Hepatocyte (in vitro differentiated cells): ENCODE measurements at regions not wholly inside any gene's neighbourhood (a gene's known extent, or its start where the extent isn't known, plus 50 kb on each side); places are given as distances from the start of the nearest gene placed in this dataset.

Source experiments
- EZH2 ChIP-seq: fragments of 200-600 bp; sonication (generic); IDR thresholded peaks from 2 replicates; pipeline ENCODE4 v1.6.1; 2016; ENCODE audit warnings: antibody characterized with exemption, mild to moderate bottlenecking, borderline replicate concordance
- EZH2phosphoT487 ChIP-seq: fragments of 200-600 bp; sonication (generic); IDR thresholded peaks from one replicate; pipeline ENCODE4 v1.6.1; 2018; ENCODE audit warnings: antibody characterized with exemption, mild to moderate bottlenecking, low read depth, moderate library complexity; ENCODE audit not compliant: unreplicated experiment, severe bottlenecking
- TF ChIP-seq, protein P1 (sequence below): fragments of 200-600 bp; sonication (generic); IDR thresholded peaks from 2 replicates; pipeline ENCODE4 v1.5.1; 2016; ENCODE audit warnings: antibody characterized with exemption, mild to moderate bottlenecking; ENCODE audit not compliant: poor library complexity

- TF ChIP-seq, protein P1, sequence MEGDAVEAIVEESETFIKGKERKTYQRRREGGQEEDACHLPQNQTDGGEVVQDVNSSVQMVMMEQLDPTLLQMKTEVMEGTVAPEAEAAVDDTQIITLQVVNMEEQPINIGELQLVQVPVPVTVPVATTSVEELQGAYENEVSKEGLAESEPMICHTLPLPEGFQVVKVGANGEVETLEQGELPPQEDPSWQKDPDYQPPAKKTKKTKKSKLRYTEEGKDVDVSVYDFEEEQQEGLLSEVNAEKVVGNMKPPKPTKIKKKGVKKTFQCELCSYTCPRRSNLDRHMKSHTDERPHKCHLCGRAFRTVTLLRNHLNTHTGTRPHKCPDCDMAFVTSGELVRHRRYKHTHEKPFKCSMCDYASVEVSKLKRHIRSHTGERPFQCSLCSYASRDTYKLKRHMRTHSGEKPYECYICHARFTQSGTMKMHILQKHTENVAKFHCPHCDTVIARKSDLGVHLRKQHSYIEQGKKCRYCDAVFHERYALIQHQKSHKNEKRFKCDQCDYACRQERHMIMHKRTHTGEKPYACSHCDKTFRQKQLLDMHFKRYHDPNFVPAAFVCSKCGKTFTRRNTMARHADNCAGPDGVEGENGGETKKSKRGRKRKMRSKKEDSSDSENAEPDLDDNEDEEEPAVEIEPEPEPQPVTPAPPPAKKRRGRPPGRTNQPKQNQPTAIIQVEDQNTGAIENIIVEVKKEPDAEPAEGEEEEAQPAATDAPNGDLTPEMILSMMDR = no peak
- TF ChIP-seq EZH2phosphoT487 (no peak), EZH2 (no peak)
Measured at GRCh38 chr10:35827783-35828182, 185.7 kb upstream of the FZD8 start.
